CD4-positive, alpha-beta T cell treated with Interleukin-12 subunit alpha and Interleukin-12 subunit beta, for 1 hour (primary cell): ENCODE measurements at regions not wholly inside any gene's neighbourhood (a gene's known extent, or its start where the extent isn't known, plus 50 kb on each side); places are given as distances from the start of the nearest gene placed in this dataset.
A peak's percentile ranks its signal among the peaks of the same experiment; 100 is the strongest.

Source experiments
- DNase-seq: peaks from one replicate; pipeline ENCODE4 v3.0.0-alpha.2; 2020

DNA sequence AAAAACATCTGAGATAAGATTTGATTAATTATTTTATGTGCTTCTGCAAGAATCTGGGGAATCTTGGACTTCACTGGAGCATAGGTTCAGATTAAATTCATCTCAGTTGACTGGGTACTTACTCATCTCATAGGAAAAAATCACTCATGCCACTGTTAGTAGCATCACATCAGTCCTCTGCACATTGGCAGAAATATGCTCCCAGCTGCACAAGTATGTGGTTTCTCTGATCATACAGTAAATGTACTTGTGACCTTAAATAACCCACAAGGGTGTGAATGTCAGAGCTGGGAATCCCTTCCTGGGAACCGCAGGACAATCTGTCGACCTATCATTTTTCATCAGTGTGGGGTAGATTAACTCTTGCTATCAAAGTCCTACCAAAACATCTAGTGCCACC, 203.7 kb upstream of the SLC24A2 start:
- DNase-seq: no peak

DNA sequence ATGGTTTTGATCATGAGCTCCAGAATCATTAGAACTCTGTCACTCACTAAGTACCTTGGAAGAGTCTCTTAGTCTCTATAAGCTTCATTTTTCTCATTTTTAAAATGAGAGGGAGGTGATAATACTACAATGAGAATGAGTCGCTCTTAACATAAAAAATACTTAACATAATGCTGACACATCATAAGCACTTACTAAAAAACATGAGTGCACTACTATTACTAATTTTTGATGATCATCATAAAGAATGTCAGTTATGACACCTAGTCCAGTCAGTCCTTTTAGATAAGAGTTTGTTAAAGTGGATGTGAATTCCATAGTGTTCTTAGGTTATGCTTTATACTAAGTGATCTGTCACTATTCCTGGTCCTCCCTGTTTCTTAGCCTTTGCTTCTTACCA, 200.4 kb upstream of the SLC24A2 start:
- DNase-seq: no peak

DNA sequence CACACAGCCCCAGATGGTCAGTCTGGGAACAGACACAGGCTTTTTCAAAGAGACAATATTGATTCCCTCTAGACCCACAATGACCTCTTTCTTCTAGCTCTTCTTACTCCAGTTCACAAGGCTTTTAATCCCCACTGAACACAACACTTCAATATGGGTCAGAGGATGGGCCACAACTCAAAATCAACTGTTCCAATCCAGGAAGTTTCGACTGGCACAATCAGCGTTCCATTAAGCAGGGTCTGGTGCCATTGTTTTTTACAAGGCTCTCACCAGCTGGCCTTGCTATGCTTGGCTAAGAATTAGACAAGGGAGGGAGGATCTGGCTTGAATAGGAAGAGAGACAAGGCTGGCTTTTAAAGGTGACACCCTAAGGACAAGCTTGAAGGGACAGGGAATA, 199.4 kb upstream of the SLC24A2 start:
- no peak for DNase-seq

DNA sequence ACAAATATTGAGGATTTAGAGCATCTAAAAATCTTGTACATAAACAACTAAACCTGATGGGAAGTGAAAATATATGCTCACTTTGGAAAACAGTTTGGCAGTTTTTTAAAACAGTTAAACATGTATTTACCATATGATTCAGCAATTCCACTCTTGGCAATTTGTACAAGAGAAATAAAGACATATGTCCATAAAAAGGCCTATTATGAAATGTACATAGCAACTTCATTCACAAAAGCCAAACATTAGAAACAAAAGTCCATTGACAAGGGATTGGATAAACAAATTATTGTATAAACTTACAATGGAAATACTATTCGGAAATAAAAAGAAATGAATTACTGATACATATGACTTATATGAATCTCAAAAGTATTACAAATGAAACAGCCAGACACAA, 196.2 kb upstream of the SLC24A2 start:
- no peak for DNase-seq

DNA sequence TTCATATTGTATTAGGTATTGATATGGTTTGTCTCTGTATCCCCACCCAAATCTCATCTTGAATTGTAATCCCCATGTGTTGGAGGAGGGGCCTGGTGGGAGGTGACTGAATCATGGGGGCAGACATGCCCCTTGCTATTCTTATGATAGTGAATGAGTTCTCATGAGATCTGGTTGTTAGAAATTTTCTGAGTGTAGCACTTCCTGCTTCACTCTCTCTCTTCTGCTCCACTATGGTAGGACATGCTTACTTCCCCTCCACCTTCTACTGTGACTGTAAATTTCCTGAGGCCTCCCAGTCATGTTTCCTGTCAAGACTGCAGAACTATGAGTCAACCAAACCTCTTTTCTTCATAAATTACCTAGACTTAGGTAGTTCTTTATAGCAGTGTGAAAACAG, 187.4 kb upstream of the SLC24A2 start:
- peak; percentile 11 for DNase-seq

DNA sequence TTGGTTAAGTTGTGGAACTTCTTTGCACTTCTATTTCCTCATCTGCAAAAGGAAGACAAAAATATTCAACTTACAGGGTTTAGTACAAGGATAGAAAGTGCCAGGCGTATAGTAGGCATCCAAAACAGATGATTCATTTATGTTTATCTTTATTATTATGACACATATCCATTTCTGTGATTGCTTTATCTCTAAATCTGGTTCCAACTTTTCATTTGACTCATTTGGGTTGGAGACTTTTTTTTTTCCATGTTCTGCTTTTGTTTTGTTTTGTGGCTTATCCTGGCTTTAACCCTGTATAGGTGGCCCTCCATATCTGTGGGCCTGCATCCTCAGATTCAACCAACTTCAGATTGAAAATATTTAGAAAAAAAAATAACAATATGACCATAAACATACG, 186.7 kb upstream of the SLC24A2 start:
- no peak for DNase-seq

DNA sequence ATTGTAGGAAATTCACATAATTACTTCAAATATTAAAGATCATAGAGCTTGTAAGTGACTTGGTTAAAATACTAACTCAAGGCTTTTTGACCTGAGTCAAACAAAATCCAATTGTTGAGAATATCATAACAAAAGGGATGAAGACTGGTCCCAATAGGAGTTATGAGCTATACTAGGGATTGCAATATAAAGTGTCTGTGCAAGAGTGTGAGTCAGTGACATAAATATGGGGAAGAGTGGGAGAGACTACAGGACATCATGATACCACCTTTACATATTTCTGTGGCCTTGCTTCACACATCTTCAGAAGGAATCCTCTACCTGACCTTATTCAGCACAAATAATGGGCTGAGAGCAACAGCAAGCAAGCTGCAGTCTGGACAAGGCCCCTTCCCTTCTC, 180.9 kb upstream of the SLC24A2 start:
- DNase-seq: no peak

DNA sequence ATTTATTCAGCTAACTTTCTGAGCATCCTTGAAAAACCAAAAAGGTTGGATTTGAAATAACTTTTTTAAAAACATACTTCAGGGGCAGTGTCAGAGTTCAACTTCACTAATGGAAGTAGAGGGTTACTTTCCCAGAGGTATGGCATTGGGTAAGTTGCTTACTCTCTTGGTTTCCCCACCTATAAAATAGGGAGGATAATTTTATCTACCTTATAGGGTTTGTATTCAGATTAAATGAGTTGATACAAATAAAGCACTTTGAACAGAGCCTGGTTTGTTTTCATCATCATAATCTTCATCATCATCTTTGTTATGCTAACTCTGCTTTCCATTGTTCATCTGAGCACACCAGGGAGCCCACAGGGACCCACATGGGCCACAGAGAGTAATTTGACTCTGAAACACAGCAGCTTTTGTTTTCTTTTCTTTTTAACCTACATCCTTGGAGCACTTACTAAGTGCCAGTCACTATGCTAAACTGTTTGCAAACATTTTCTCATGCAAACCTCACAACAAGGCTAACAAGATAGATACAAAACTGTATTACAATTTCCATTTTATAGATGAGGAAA, 179.1 kb upstream of the SLC24A2 start:
- no peak for DNase-seq

DNA sequence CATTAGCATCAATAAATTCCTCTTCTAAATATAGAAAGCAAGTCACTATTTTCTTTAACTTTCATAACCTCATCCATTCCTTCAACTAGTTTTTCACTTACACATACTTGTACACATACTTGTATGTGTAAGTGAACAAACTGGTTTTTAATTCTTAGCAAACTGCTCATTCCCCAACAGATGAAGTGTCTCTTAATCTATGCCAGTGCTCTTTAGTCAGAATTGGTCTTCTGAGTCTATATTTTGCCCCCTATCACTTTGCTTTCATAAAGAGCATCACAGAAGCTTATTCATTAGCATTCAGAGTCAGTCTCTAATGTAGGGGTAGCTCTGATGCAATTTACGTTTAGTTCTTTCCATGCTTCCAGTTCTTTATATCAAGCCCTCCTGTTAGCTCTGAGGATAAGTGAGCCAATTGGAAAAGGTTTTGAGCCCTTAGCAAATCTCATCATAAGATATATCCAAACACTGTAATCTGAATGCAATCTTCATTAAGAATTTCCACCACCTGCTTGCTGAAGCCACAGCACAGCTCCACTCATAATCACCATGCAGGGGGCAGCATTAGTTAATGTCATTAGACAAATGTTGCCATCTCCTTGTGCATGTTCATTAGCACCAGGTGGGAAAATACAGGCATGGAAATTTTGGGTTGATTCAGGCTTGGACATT, 178.5 kb upstream of the SLC24A2 start:
- no peak for DNase-seq

DNA sequence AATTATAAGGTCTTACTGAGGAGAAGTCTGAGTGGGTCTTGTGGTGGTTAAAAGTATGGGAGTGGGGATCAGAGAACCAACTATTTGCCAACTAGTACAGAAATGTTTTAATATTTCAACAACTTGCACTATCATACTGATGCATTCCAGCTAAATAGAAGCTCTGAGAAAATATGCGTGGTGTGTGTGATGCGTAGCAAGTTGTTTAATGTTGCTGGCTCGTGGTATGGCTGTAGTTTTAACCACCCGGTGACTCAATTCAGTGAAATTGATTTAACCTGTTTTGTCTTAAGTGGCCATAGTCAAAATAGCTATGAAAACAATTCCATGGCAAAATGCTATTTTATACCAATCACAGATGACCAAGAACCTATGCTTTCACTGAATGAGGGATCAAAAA, 176.5 kb upstream of the SLC24A2 start:
- DNase-seq: no peak

DNA sequence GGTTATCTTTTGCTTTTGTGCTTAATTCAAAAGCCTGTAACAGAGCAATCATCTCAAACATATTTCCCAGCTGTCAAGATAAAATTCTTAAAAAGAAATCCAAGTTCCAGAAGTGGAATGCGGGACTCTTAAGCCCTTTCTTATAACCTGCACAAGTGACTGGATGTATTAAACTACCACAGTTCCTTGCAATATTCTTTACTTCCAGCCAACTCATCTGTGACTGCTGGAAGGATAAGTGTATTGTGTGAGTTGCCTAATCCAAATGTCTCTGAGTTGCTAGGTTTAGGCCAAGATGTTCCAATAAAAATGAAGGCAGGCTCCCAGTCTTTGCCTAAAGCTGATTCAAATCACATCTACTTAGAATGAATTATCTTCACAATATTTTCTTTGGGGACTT, 159.2 kb upstream of the SLC24A2 start:
- no peak for DNase-seq

DNA sequence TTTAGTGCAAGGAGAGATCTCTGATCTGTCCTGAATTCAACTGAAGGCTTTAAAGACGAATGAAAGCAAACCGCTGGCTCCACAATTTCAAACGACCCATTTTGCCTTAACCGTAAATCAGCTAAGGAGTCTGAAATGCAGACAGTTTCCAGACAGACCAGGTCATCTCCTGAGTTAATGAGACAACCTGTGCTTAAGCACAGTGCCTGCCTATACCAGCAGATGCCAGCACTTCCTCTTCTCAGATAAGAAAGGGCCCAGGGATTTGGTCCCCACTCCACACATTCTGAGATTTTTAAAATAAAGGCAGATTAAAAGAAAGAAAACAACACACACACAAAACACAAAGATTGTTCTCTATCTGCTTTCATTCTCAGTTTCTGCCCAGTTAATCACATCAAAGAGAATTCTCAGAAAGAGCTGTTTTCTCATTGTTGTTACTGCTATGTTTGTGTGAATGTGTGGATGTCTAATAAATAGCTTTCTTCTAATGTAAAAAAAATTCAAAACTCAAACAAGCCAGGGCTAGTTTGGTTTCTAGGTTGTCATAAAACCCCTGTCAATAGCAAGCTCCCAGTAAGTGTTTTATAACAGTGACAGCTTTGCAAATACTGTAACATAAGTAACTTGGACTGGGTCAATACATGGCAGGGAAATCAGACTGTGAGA, 157.7 kb upstream of the SLC24A2 start:
- DNase-seq: no peak

DNA sequence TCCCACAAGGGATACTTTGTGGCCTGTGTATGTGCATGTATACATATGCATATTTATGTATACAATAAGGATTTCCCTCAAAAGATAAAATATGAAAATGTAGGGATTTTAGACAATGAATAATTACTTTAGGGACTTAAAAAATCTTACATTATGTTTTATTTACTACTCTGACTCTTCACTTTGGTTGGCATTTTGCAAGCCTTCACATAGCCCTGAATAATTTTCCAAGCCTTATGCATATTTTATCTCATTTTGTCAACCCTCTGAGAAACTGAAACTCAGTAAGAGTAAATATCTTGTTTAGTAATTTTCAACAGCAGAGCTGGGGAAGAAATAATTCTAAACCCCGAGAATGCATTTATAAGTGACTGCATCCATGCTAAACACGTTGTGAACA, 153.0 kb upstream of the SLC24A2 start:
- DNase-seq: no peak

DNA sequence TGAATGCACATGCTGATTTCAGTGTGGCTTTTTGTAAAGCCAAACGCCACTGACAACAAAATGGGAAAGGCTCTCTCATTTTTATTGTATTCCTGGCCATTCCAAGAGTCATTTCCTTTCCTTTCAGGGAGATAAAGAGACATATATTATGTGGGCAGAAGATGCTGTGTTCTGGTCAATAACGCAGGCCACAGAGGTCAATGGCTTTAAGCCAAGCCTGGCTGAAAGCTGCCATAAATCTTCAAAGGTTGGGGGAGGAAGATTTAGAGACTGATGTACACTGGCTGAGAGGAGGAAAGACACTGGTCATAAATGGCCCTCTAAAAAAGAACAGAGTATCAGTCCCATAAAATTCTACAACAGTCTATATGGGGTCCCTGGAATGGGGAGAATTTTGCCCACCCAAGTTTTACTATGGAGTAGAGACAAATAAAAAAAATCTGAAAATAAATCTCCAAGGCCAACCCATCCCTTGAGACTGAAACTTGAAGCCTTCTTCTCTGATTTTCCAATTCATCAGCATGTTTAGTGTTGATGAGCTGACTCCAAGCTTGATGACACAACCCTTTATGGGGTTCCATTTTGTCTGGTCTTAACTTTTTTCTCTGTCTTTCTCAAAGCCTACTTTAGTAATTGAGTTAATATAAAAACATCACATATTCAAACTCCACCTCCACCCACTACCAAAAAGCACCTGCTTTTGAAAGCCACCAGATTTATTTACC, 152.1 kb upstream of the SLC24A2 start:
- no peak for DNase-seq

DNA sequence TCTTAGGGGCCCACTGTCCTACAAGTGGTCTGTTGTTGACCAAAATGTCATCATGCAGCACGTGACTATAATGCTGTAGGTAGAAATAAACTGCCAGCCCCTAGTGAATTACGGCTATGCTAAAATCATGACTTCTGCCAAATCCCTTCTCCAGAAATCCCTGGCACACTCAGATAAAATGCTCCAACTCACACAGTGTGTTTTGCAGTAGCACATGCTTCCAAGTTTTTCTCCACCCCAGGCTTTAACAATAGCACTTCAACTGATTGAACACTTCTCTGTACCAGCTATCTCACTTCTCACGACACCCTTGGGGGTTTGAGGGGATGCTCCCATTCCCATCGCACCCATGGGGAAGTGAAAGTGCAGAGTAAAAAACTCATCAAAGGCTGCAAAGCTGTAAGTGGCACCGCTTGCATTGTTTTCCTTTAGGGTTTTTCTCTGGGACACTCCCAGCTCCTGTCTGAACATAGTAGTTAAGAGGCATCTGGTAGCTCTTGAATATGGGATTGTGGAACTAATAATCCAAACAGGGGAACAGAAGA, 151.0 kb upstream of the SLC24A2 start:
- no peak for DNase-seq

DNA sequence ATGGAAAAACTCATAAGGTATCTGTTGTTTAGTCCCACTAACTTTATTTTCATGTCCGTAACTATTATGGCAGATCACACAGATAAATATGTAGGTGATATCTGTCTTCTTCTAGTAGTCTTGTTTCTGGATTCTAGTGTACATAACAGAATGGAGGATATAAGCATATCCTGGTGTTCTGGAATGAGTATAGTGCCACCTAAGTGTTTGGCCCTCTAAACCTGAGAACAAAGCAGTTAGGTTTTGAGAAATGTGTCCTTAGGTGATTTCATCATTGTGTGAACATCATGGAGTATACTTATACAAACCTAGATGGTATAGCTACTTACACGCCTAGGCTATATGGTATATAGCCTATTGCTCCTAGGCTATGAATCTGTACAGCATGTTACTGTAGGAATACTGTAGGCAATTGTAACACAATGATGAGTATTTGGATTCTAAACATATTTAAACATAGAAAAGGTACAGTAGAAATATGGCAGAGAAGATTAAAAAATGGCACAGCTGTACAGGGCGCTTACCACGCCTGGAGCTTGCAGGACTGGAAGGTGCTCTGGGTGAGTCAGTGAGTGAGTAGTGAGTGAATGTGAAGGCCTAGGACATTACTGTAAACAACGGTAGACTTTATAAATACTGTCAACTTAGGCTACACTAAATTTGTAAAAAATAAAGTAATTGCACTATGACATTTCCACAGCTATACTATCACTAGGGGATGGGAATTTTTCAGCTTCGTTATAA, 150.3 kb upstream of the SLC24A2 start:
- DNase-seq: no peak

DNA sequence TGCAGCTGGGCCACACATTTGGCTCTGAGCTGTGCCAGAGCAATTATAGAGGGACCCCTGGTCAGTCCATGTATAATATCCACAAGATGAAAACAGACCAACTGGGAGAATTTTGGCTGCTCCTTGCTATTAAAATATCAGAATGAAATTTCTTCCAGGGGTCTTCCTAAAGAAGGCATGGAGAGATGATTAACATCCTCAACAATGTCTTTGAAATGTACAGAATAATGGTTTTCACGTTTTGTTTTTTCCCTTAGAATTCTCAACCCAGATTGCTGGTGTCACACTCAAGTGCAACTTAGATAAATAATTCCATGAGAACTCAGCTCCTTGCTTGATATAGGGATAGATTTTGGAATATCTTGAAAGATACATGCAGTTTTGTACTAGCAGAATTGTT, 148.3 kb upstream of the SLC24A2 start:
- DNase-seq: no peak

DNA sequence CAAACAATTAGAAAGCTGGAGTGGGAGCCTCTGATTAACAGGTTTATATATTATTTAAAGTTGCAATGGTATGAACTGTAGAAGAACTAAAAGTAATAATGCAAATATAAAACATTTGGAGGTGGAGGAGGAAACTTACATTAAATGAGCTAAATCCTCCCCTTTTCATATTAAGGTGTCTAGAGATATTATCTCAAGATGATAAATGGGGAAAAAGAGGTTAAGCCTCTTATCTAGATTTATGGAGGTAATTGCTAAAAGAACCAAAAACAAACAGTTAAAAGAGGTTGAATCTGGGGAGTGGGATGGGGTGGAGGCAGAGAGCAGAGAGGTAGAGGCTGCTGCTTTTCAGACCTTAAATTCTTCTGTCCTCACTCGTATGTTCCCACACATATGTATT, 147.8 kb upstream of the SLC24A2 start:
- DNase-seq: no peak

DNA sequence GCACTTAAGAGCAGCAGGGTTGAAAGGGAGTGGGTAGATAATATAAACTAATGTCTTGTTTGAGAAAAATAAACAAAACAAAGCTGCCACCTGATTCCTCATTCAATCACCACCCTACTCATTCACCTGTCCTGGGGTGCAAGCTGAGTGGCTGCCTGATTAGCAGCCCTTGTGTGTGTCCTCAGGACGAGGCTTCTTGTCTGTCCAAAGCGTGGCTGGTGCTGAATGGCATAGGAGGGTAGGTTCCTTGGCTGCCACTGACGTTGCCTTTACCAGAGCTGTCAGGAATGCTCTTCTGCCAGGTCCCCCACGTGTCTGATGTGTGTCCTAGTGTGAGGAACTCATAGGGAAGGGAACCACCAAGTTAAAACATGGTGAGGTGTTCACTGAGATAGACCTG, 146.6 kb upstream of the SLC24A2 start:
- DNase-seq: no peak

DNA sequence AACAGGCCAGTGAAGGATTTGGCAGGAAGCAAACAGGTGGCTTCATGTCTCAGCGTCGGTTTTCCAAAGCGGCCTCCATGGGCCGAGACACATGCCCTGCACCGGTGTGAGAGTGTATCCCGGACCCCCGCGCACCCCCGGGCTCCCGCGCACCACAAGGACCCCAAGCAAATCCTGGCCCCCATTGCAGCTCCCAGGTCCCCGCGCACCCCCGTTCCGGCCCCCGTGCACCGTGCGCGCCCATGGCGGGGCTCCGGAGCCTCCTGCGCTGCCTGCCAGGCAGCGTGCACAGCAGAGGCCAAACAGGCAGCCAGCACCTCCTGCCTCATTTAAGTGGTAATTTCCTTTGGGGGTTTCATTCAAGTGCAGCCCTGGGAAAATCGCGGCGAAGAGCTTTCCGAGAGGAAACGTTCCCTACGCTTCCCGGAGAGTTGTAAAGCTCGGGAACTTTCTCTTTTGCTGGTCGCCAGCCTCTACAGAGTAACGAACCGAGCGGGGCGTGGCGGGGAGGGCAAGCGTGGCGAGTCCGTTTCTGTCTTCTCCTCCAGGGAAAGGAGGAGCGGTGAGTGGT, 145.5 kb upstream of the SLC24A2 start:
- DNase-seq: no peak

DNA sequence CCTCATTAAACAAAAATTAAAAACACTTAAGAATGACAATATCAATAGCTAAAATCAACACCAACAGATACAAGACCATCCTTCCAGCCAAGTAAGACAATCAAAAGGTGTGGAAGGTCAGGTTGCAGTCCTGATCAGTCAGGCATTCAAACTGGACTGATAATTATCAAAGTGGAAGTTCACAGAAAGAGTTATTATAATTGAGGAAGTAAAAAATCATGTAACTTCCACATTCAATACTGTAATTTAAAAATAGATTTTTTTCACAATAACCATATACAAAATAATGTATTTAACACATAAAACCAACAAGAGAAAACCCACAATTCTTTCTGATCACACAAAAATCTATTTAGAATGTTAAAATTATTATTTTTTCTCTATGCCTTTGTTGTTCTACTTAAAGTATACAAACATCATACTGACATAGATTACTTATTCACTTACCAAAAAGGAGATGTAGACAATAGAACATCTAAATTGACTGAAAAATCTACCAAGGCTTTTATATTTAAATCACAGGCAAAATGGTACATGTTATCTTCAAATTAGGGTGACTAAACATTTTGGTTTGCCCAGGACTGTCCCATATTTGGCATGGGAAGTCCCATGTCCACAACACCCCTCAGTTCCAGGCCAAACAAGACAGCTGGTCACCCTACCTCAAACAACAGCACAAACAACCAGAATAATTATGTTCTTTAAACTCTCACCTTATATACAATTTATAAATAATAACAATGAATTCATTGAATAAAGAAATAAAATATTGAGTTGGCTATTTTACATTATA, 142.5 kb upstream of the SLC24A2 start:
- no peak for DNase-seq

DNA sequence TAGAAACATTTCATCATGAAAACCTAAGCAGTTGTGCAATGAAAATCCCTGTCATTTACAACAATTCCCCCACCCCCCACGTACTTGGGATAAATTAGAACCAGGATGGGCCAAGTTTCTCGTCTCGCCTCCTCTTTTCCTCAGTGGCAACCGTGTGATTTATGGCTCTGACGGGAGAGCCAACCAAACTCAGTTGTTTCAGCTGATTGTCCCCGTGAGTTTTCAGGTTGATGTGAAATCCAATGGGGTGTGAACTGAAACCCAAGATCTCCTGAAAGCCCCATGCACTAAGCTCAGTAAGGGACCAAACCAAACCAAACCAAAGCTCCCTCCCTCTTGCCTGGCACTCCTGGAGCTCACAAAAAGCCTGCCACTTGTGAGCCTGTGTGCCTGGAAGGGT, 138.7 kb upstream of the SLC24A2 start:
- DNase-seq: no peak
